Mucosa of descending colon (tissue), 3 donors: ENCODE measurements at regions not wholly inside any gene's neighbourhood (a gene's known extent, or its start where the extent isn't known, plus 50 kb on each side); places are given as distances from the start of the nearest gene placed in this dataset.

ENCODE experiments used
- ATAC-seq: fragments of 200-7000 bp; cut with Tn5 transposase; one replicate; pipeline ENCODE4 v1.9.1; 2020; ENCODE audit warnings: mild to moderate bottlenecking, moderate library complexity
- DNase-seq, 3 donors: peaks; one replicate each; pipeline ENCODE4 v3.0.0-alpha.2; 2020
- H3K36me3 ChIP-seq: fragments of 200-600 bp; one replicate; pipeline ENCODE4 v1.8.0; 2021; ENCODE audit warnings: low read depth, mild to moderate bottlenecking
- H3K4me1 ChIP-seq: fragments of 200-600 bp; one replicate; pipeline ENCODE4 v1.8.0; 2021; ENCODE audit warnings: low read depth, mild to moderate bottlenecking
- H3K4me3 ChIP-seq: fragments of 200-600 bp; one replicate; pipeline ENCODE4 v1.8.0; 2021; ENCODE audit warnings: mild to moderate bottlenecking
- H3K9me3 ChIP-seq: fragments of 200-600 bp; one replicate; pipeline ENCODE4 v1.8.0; 2021; ENCODE audit warnings: mild to moderate bottlenecking
- CTCF ChIP-seq: fragments of 200-600 bp; IDR thresholded peaks from one replicate; pipeline ENCODE4 v1.8.0; 2022; ENCODE audit warnings: antibody characterized with exemption, mild to moderate bottlenecking
- intact Hi-C, 2 donors: fragments of 100-400 bp; cut with DNase I in 1 of 2; cut with micrococcal nuclease in 1 of 2; formaldehyde crosslinking; loops; one replicate each; pipeline versions ENCODE4 v1.11.0 to v1.11.1; 2022; cut with DNase I, micrococcal nuclease
- donor health status: DM: no; HTN: no; CAD: no; lungs with moderate emphysema.
- donor health status: DM: no; HTN: no; CAD: no.
- donor health status: DM: no; HTN: yes; CAD: no.

- DNase-seq (peak in 1 of 3 donors; percentile 12), ATAC-seq (no peak)
- intact Hi-C loops = no loop called here
- Histone ChIP-seq H3K36me3 (no peaks in the 10 kb centered on the region), H3K4me3 (no peak overlapping the region), H3K4me1 (no peaks in the 10 kb centered on the region), H3K9me3 (peaks cover 7% of the 10 kb centered on the region)
- no peak for TF ChIP-seq CTCF
These were observed 78.5 kb upstream of the GPC1 start for GRCh38 chr2:240356700-240357640.

GRCh38 chr2:240357641-240358012 is 77.8 kb upstream of the GPC1 start:
- TF ChIP-seq CTCF = no peak

GRCh38 chr2:240358080-240358479 is 77.4 kb upstream of the GPC1 start:
- intact Hi-C loops = no loop called here
- Histone ChIP-seq H3K9me3 (peaks cover 7% of the 10 kb centered on the region), H3K36me3 (no peaks in the 10 kb centered on the region), H3K4me1 (no peaks in the 10 kb centered on the region), H3K4me3 (no peak overlapping the region)
- ATAC-seq (no peak), DNase-seq (peak in 1 of 3 donors; percentile 14)
- no peak for TF ChIP-seq CTCF

More at GRCh38 chr2:240357641-240358012, 77.8 kb upstream of the GPC1 start:
- Histone ChIP-seq H3K36me3 (no peaks in the 10 kb centered on the region), H3K4me3 (no peak overlapping the region), H3K4me1 (no peaks in the 10 kb centered on the region), H3K9me3 (peaks cover 7% of the 10 kb centered on the region)
- DNase-seq (no peak), ATAC-seq (no peak)
- intact Hi-C loops = no loop called here

GRCh38 chr2:240358821-240359397 is 76.6 kb upstream of the GPC1 start:
- DNase-seq (peak in 1 of 3 donors; percentile 13), ATAC-seq (no peak)
- no peak overlapping the region for H3K4me3 ChIP-seq
- TF ChIP-seq CTCF = no peak
- H3K36me3 ChIP-seq = no peaks in the 10 kb centered on the region
- H3K4me1 ChIP-seq = no peaks in the 10 kb centered on the region
- peaks cover 7% of the 10 kb centered on the region for H3K9me3 ChIP-seq
- intact Hi-C loops = no loop called here

- DNase-seq (peak in 1 of 3 donors; percentile 4), ATAC-seq (no peak)
- Histone ChIP-seq H3K9me3 (peaks cover 7% of the 10 kb centered on the region), H3K4me1 (no peaks in the 10 kb centered on the region), H3K36me3 (no peaks in the 10 kb centered on the region), H3K4me3 (no peak overlapping the region)
- no peak for TF ChIP-seq CTCF
- intact Hi-C loops = no loop called here
These were observed 75.8 kb upstream of the GPC1 start for GRCh38 chr2:240359695-240360094.
